ENCODE measurements at regions not wholly inside any gene's neighbourhood (a gene's known extent, or its start where the extent isn't known, plus 50 kb on each side); places are given as distances from the start of the nearest gene placed in this dataset.

DNA sequence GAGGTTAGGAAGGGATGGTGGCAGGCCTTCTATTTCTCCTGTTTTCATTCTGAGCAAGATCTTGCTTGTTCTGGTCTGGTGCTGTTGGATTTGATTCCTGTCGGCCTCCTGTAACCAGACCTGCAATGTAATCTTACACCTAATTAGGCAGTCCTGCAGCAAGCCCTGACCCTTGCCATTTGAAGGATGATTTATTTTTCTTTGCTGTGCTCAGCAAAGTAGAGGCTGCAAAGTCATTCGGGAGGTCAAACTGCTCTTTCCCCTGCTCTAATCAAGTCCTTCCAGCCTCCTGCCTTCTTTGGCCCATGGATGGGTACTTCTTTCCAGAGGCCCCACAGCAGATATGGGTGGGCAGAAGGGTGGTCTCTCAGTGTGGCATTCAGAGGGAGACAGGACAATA lies 417.7 kb upstream of the USP24 start:
- TF ChIP-seq, protein P1, sequence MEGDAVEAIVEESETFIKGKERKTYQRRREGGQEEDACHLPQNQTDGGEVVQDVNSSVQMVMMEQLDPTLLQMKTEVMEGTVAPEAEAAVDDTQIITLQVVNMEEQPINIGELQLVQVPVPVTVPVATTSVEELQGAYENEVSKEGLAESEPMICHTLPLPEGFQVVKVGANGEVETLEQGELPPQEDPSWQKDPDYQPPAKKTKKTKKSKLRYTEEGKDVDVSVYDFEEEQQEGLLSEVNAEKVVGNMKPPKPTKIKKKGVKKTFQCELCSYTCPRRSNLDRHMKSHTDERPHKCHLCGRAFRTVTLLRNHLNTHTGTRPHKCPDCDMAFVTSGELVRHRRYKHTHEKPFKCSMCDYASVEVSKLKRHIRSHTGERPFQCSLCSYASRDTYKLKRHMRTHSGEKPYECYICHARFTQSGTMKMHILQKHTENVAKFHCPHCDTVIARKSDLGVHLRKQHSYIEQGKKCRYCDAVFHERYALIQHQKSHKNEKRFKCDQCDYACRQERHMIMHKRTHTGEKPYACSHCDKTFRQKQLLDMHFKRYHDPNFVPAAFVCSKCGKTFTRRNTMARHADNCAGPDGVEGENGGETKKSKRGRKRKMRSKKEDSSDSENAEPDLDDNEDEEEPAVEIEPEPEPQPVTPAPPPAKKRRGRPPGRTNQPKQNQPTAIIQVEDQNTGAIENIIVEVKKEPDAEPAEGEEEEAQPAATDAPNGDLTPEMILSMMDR (IDR thresholded peaks at IDR 0.05), result no peak
- no peak for TF ChIP-seq POLR2A (IDR thresholded peaks at IDR 0.05)

Measured in testis (tissue), 2 donors.